ENCODE measurements at regions not wholly inside any gene's neighbourhood (a gene's known extent, or its start where the extent isn't known, plus 50 kb on each side); places are given as distances from the start of the nearest gene placed in this dataset.

- no CpG with 5 or more reads among the region's 1 CpG for WGBS, 2 experiments (ENCODE audit: extremely low coverage in 2 of 2, insufficient read length in 1 of 2)
- TF ChIP-seq CEBPB (IDR thresholded peaks at IDR 0.05; ENCODE audit: low read depth, low read length): no peak
- TF ChIP-seq CTCF (conservative IDR thresholded peaks at IDR 0.05; ENCODE audit: low read depth, low read length): no peak
- no peak for TF ChIP-seq MXI1 (IDR thresholded peaks at IDR 0.05; ENCODE audit: borderline replicate concordance, low read depth, low read length)
- TF ChIP-seq POLR2A (IDR thresholded peaks at IDR 0.05; ENCODE audit: low read depth, low read length): no peak
- no peak for TF ChIP-seq USF2 (IDR thresholded peaks at IDR 0.05; ENCODE audit: low read depth, low read length)
- TF ChIP-seq FOS (IDR thresholded peaks at IDR 0.05; ENCODE audit: low read depth, low read length): no peak
- no peak for TF ChIP-seq RAD21 (IDR thresholded peaks at IDR 0.05; ENCODE audit: low read length)
- no peak for TF ChIP-seq MAZ (IDR thresholded peaks at IDR 0.05; ENCODE audit: borderline replicate concordance, low read depth, low read length)
- TF ChIP-seq RFX5 (IDR thresholded peaks at IDR 0.05; ENCODE audit: low read depth, low read length): no peak
- no peak for TF ChIP-seq NFE2L2 (IDR thresholded peaks at IDR 0.05; ENCODE audit: low read depth, low read length)
- no peak for TF ChIP-seq BHLHE40 (IDR thresholded peaks at IDR 0.05; ENCODE audit: low read depth, low read length)
- TF ChIP-seq RCOR1 (IDR thresholded peaks at IDR 0.05; ENCODE audit: insufficient replicate concordance, low read length): no peak
- no peak for TF ChIP-seq ELK1 (IDR thresholded peaks at IDR 0.05; ENCODE audit: borderline replicate concordance, low read depth, low read length)
- TF ChIP-seq CHD1 (IDR thresholded peaks at IDR 0.05; ENCODE audit: low read depth, low read length): no peak
- TF ChIP-seq MAFK (IDR thresholded peaks at IDR 0.05; ENCODE audit: low read depth, low read length): no peak
- TF ChIP-seq SMC3 (IDR thresholded peaks at IDR 0.05; ENCODE audit: low read depth, low read length): no peak
- ATAC-seq (ENCODE audit: low read depth) (no peak), DNase-seq (no peak)
- Histone ChIP-seq H3K4me3 (ENCODE audit: insufficient read depth, low read depth, low read length) (no peak overlapping the region), H3K4me2 (ENCODE audit: low read depth, low read length) (no peak overlapping the region), H2AK9ac (replicated peaks; ENCODE audit: low read depth, low read length, poor library complexity) (no peak overlapping the region), H2BK20ac (ENCODE audit: low read depth, low read length) (no peak overlapping the region), H4K5ac (ENCODE audit: low read depth, low read length) (no peak overlapping the region), H3K27ac (ENCODE audit: insufficient read depth, low read length) (no peak overlapping the region), H3K18ac (ENCODE audit: low read depth, low read length) (no peak overlapping the region), H3K23ac (ENCODE audit: low read depth, low read length) (no peak overlapping the region), H3K36me3 (ENCODE audit: control insufficient read depth, insufficient read depth, low read length) (no peaks in the 10 kb centered on the region), H3K9me1 (ENCODE audit: insufficient read depth, low read length) (no peaks in the 10 kb centered on the region), H4K91ac (ENCODE audit: insufficient read depth, low read depth, low read length) (no peak overlapping the region), H3K4ac (ENCODE audit: low read depth, low read length) (no peak overlapping the region), H3K4me1 (ENCODE audit: control insufficient read depth, insufficient read depth, low read length) (no peaks in the 10 kb centered on the region), H2AFZ (replicated peaks; ENCODE audit: low read length, poor library complexity) (no peak overlapping the region), H2BK120ac (ENCODE audit: low read depth, low read length) (no peak overlapping the region), H3K79me1 (ENCODE audit: low read depth in 1 of 2, low read length in 2 of 2) (no peaks in the 10 kb centered on the region), H3K9me3 (ENCODE audit: control insufficient read depth, insufficient read depth, low read length) (no peaks in the 10 kb centered on the region), H2AK5ac (ENCODE audit: low read depth, low read length) (no peak overlapping the region), H4K20me1 (ENCODE audit: insufficient read depth, low read length) (no peaks in the 10 kb centered on the region), H3K56ac (ENCODE audit: extremely low read depth, insufficient read depth, low read length) (no peak overlapping the region), H3K27me3 (ENCODE audit: control insufficient read depth, insufficient read depth, low read length) (no peaks in the 10 kb centered on the region), H3K14ac (replicated peaks; ENCODE audit: low read depth, low read length) (no peak overlapping the region), H3K9ac (ENCODE audit: low read depth, low read length) (no peak overlapping the region), H2BK15ac (ENCODE audit: low read depth, low read length) (no peak overlapping the region), H4K8ac (ENCODE audit: low read depth in 2 of 2, low read length in 2 of 2) (no peak overlapping the region), H2BK5ac (ENCODE audit: low read depth, low read length, poor library complexity, severe bottlenecking) (no peak overlapping the region)
- no TSS peak for BruUV-seq (replicated peaks)
- dilution Hi-C loops (cut with HindIII; ENCODE audit: low sequenced_read_pairs, unreplicated experiment) (no loop called here), intact Hi-C loops (cut with micrococcal nuclease) (no loop called here), in situ Hi-C loops (cut with MboI; ENCODE audit: low sequenced_read_pairs) (no loop called here)
- ChIA-PET POLR2A (ENCODE audit: unreplicated experiment) (no interaction called here), CTCF (interaction anchor here (1.0 kb wide), 1 partner anchor 379 kb away, joined by 4 read pairs; no protein-coding TSS in a partner anchor)
Measured at GRCh38 chr11:96842731-96843130, 452.9 kb downstream of the JRKL start.

All from IMR-90 (cell line).